Activated CD4-positive, CD25-positive, alpha-beta regulatory T cell treated with anti-CD3 and anti-CD28 coated beads, Interleukin-2, amount 50 U/mL, for 16 hours (primary cell): ENCODE measurements at regions not wholly inside any gene's neighbourhood (a gene's known extent, or its start where the extent isn't known, plus 50 kb on each side); places are given as distances from the start of the nearest gene placed in this dataset.
"Not testable (repeated sequence)": the region's sequence is repeated elsewhere in the genome, so short reads cannot be mapped to it uniquely, and the experiment has no call there.

Experiments used
- DNase-seq: peaks from one replicate; pipeline ENCODE4 v3.0.0-alpha.2; 2020; ENCODE audit warnings: low read depth, low spot score

DNA sequence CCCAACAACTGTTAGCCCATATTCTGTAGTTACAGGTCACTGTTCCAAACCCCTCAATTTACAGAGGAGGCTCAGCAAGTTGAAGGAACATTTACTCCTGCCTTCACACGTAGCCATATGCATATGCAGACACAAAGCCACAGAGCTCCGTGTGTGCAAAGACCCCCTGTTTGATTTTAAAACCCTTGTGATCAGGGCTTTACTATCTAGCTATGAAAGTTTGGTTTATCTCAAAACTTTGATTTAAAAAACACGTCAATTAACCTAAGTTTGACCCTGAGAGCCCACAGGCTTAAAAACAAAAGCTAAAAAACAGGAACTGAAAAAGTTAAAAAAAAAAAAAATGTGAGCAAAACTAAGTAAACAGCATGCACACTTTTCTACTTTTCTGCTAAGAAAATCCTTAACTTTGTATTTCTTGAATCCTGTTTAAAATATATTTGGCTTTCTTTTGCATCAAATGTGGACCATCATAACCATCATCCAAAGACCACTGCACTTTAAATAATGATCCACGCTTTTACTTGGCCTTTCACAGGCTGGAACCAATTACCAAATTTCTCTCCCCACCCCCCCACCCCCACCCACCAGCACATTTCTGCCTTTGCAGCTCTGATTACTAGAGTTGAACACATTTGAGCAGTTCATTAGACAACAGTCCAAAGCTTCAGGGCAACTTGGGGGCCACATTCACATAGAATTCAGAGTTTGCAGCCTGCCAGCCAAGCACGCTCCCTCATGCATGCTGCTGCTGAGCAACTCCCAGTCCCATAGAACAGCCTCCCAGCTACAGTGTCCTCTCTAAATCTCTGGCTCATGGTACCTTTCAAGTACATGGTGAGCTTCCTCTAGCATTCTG, 128.8 kb upstream of the MAP3K1 start:
- no peak for DNase-seq

DNA sequence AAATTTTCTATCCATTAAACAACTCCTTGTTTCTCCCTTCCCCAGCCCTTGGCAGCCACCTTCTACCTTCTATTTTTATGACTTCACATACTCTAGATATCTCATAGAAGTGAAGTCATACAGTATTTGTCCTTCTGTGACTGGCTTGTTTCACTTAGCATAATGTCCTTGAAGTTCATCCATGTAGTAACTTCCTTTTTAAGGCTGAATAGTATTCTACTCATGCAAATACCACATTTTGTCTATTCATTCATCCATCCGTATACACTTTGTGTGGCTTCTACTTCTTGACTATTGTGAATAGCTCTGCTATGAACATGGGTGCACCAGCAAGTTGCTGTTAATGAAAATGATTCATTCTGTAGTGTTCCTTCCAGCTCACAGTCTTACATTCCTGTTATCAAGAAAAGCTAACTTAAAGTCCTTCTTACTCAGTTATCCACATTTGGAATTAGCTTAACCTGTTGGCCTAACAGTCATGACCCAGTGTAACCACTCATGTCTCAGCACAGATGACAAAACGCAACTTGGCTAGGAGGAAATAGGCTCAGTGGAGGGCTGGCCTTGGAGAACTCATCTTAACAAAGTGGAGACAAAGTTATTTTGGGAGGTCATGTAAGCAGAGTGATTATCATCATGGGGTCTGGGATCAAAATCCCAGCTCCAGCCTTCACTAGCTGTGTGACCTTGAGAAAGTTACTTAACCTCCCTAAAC, 129.7 kb upstream of the MAP3K1 start:
- DNase-seq: no peak

- DNase-seq: no peak
Measured at GRCh38 chr5:56684159-56684558, 131.2 kb upstream of the MAP3K1 start.

GRCh38 chr5:56683733-56684132, 131.6 kb upstream of the MAP3K1 start:
- no peak for DNase-seq

DNA sequence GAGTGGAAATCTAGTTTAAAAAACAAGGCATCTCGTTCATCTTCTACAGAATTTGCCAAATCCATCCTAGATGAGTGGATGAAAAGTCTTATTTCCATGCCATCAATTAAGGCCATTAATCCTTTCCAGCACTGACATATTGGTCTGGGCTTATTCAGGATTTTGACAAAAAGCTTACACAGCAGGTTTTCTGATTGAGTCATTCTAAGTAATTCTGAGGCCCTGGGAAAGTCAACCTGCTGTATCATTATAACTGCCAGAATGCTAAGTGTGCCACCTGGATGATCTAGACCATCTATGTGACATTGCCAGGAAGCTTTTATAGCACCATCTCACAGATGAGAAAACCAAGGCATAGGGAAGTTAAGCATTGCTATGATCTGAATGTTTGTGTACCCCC, 132.1 kb upstream of the MAP3K1 start:
- DNase-seq: no peak

DNA sequence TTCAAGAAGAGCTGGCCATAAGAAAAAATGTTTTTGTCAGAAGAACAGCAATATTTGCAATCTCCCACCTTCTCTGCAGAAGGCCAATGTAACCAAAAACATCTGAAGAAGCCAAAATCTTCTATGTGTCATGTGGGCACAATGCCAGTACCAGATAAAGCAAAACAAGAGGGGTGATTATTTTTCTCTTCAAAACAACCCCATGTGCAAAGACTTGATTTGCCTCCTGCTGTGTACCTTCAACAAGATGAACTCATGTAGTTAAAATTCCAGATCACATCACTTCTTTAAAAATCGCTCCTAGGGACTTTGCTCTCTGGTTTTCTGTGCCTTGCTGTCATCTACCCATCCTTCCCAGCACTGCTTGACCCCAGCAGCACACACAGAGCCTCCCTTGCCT, 134.0 kb upstream of the MAP3K1 start:
- DNase-seq: no peak

GRCh38 chr5:56680731-56681130, 134.6 kb upstream of the MAP3K1 start:
- DNase-seq: no peak

DNA sequence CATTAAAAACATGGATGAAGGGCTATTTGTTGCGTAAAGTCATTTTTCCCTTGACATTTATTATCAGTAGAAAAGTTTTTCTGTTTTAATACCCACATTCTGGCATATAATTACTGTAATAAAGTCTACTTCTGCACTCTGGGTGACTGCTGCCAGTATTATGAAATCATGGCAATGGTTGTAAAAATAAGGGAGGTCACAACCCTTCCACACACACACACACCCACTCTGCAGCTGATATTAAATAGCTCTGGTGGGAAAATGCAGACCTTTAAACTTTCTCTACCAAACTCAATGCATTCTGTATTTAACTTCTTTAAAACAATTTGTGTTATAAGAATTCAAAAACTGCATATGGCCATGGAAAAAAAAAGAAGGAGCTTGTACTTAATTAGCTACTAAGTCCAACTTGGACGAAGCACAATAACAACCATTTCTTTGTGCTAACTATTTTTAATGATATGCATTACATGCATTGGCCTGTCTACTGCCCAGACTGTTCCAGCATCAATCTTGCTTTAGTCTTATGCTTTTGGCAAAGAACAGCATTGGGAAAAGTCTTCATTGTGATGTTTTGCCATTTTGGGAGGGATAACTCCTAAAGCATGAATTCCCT, 137.6 kb upstream of the MAP3K1 start:
- DNase-seq: no peak

DNA sequence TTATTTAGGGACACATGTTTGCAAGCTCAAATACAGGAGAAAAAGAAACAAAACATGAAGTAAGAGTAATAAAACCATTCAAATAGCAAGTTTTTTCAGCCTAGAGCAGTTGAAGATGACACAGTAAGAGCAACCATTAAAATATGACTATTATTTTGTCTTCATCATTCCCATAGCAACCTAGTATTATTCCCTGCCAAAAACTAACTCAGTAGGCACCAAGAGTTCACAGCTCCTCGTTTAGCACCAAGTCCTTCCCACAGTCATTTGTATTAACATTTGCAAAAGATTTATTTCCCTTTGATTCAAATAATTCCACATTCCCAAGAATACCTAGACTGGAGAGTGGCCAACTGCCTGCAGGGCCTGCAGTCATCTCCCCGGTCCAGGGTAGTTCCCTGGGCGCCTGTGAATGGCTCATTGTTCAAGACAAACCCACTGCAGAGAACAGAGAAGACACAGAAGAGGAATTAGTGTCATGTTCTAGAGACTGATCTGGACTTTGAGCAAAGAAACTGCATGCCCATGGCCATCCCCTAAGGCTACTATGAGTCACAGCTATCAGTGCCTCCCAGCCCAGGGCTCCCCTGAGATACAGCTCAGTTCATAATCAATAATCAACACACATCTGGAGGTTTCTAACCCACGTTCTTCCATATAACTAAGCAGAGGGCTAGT, 139.1 kb upstream of the MAP3K1 start:
- DNase-seq: no peak

GRCh38 chr5:56674441-56674840, 140.9 kb upstream of the MAP3K1 start:
- no peak for DNase-seq

GRCh38 chr5:56673171-56673570, 142.2 kb upstream of the MAP3K1 start:
- no peak for DNase-seq

DNA sequence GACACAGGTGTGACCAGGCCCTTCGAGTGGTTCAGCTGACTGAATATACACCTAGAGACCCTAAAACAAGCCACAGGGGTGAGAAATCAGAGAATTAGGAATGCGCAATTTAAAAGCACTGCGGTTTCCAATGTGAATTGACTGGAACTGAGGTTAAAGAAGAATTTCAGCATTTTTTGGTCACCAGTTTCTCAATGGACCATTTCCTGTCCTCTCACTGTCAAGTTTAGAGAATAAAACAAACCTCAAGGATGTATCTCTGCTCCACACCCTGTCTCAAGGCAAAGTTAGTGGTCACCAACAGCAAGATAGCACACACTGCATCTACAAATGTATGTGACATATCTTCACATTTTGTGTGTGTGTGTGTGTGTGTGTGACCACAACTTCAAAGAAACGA, 143.8 kb upstream of the MAP3K1 start:
- no peak for DNase-seq

DNA sequence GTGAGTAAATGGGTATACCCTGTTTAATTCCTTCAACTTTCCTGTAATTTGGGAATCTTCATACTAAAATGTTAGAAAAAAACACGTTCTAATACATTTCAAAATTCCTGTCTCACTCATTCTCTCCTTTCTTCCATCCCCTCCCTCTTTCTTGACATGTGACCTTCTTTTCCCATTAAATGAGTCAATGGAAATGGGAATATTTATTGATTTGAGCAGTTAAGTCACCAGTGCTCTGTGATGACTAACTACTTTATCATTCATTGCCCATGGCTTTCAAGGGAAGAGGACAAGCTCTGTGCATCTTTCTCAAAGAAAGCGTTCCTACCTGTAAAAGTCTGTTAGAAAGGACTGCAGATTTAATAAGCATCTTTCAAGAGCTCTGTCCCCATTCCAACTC, 144.4 kb upstream of the MAP3K1 start:
- no peak for DNase-seq

GRCh38 chr5:56669534-56670483, 145.5 kb upstream of the MAP3K1 start:
- DNase-seq: no peak

- DNase-seq: no peak
Measured at GRCh38 chr5:56668996-56669395, 146.4 kb upstream of the MAP3K1 start.

DNA sequence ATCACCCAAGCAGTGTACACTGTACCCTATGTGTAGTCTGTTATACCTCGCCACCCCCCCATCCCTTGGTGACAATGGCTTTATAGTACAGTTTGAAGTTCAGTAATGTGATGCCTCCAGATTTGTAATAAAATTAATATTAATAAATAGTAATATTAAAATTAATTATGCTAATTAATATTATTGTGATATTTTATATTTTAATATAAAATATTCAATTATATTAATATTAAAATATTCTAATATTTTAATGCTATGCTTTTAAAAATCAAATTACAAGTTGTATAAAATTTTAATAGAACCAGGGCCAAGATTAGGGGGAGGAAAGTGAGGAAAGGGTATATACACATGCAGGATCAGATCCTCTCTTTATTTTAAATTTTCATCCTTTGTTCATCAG, 147.7 kb upstream of the MAP3K1 start:
- DNase-seq: no peak

DNA sequence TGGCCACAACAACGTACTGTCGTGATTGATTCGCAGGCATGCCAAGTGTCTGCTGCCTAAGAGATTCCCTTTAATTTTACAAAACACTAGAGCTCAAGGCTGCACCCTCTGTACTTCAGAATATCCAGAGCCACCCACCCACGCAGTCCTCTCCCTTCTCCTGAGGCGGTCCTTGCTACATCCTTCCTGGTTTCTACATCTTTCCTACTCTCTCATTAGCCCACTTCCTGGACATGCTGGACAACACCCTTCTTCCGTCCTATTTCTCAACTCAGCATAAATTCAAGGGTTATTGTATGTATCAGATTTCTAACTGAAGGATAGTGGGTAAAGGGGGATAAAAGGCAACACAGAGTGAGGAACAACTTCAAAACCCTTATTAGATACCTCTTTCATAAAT, 148.4 kb upstream of the MAP3K1 start:
- DNase-seq: no peak

GRCh38 chr5:56665117-56665516, 150.2 kb upstream of the MAP3K1 start:
- not testable (repeated sequence) for DNase-seq

DNA sequence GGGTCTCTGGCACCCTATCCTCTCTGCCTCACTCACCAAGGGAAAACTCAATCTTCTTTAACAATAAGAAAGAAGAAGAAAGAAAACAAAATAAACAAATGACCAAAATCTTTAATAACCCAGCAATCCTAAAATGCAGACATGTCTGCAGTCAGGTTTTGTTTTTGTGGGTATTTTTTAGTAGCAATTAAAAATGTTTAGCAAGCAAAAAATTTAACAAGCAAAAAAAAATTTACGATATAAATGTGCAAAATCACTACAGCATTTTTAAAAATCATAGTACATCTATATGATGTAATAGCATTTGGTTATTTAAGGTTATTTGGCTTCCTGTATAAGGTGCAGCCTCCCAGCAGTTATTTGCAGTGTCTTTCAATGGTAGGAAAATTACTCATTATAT, 151.3 kb upstream of the MAP3K1 start:
- no peak for DNase-seq

DNA sequence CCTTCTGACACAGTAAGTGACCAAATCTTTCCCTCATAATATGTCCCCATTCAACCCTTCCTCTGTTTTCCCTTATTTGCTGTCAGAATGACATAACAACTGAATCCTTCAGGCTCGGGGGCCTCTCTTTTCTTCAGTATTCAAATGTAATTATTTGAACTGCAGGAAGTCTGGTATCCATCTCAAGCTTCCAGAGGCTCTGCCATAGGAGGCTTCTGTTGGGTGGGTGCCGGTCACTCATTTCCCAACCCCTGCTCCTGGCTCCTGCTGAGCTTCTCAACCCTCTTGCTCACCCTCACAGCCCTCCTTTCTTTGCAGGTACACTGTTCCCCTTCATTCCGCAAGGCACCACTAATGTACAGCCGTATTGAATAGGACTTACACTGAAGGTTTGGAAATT, 151.8 kb upstream of the MAP3K1 start:
- DNase-seq: no peak

- DNase-seq: no peak
Measured at GRCh38 chr5:56662893-56663292, 152.5 kb upstream of the MAP3K1 start.
